Loucy (cell line): ENCODE measurements at regions not wholly inside any gene's neighbourhood (a gene's known extent, or its start where the extent isn't known, plus 50 kb on each side); places are given as distances from the start of the nearest gene placed in this dataset.
"Not testable (repeated sequence)": the region's sequence is repeated elsewhere in the genome, so short reads cannot be mapped to it uniquely, and the experiment has no call there.

ENCODE experiments used
- H2AFZ ChIP-seq: fragments of 200-600 bp; sonication (generic); 2 replicates; pipeline ENCODE4 v1.6.0; 2016; ENCODE audit warnings: antibody characterized with exemption, mild to moderate bottlenecking, low read length, moderate library complexity
- H3F3A ChIP-seq: fragments of 200-600 bp; 2 replicates; pipeline ENCODE4 v1.6.0; 2016; ENCODE audit warnings: antibody characterized with exemption, low read depth, mild to moderate bottlenecking
- H3K27me3 ChIP-seq: fragments of 200-600 bp; sonication (generic); 2 replicates; pipeline ENCODE4 v1.6.1; 2014; ENCODE audit warnings: low read length, mild to moderate bottlenecking; ENCODE audit not compliant: insufficient read depth, poor library complexity, severe bottlenecking
- H3K36me3 ChIP-seq: fragments of 200-600 bp; sonication (generic); 2 replicates; pipeline ENCODE4 v1.6.1; 2016; ENCODE audit warnings: low read length; ENCODE audit not compliant: insufficient read depth
- H3K4me1 ChIP-seq: fragments of 200-600 bp; sonication (generic); 2 replicates; pipeline ENCODE4 v1.5.1; 2014; ENCODE audit warnings: low read length, mild to moderate bottlenecking; ENCODE audit not compliant: insufficient read depth, poor library complexity, severe bottlenecking
- H3K4me2 ChIP-seq: fragments of 200-600 bp; sonication (generic); 2 replicates; pipeline ENCODE4 v1.6.0; 2014; ENCODE audit warnings: antibody characterized with exemption, low read length, low read depth, mild to moderate bottlenecking; ENCODE audit not compliant: poor library complexity, severe bottlenecking
- H3K4me3 ChIP-seq: fragments of 200-600 bp; sonication (generic); 2 replicates; pipeline ENCODE4 v1.5.1; 2014; ENCODE audit warnings: low read length, mild to moderate bottlenecking, mixed read lengths; ENCODE audit not compliant: poor library complexity, severe bottlenecking
- H3K79me2 ChIP-seq: fragments of 200-600 bp; sonication (generic); 2 replicates; pipeline ENCODE4 v1.6.1; 2014; ENCODE audit warnings: low read length; ENCODE audit not compliant: insufficient read depth
- H3K9ac ChIP-seq: fragments of 200-600 bp; sonication (generic); 2 replicates; pipeline ENCODE4 v1.6.0; 2014; ENCODE audit warnings: mild to moderate bottlenecking, low read depth, low read length, moderate library complexity; ENCODE audit not compliant: poor library complexity, severe bottlenecking
- H3K9me2 ChIP-seq: fragments of 200-600 bp; sonication (generic); replicated peaks from 2 replicates; pipeline ENCODE4 v1.6.1; 2016; ENCODE audit warnings: low read depth, low read length, mixed read lengths
- H3K9me3 ChIP-seq: fragments of 200-600 bp; sonication (generic); 2 replicates; pipeline ENCODE4 v1.6.1; 2014; ENCODE audit warnings: mild to moderate bottlenecking, antibody characterized with exemption, low read length, low read depth; ENCODE audit not compliant: insufficient read depth
- H4K20me1 ChIP-seq: fragments of 200-600 bp; sonication (generic); 2 replicates; pipeline ENCODE4 v1.6.0; 2014; ENCODE audit warnings: antibody characterized with exemption, low read length, mild to moderate bottlenecking; ENCODE audit not compliant: insufficient read depth, poor library complexity, severe bottlenecking
- CTCF ChIP-seq: fragments of 200-600 bp; sonication (generic); conservative IDR thresholded peaks from 2 replicates; pipeline ENCODE4 v1.5.1; 2014; ENCODE audit warnings: mild to moderate bottlenecking, antibody characterized with exemption, low read length
- EZH2phosphoT487 ChIP-seq: fragments of 200-600 bp; IDR thresholded peaks from 2 replicates; pipeline ENCODE4 v1.6.1; 2018; ENCODE audit warnings: antibody characterized with exemption, mild to moderate bottlenecking, moderate library complexity, borderline replicate concordance

- TF ChIP-seq EZH2phosphoT487 (no peak), CTCF (no peak)
- no peaks in the 10 kb centered on the region for H3K27me3 ChIP-seq
- H3F3A ChIP-seq = no peaks in the 10 kb centered on the region
- H4K20me1 ChIP-seq = no peaks in the 10 kb centered on the region
- no peak overlapping the region for H3K4me3 ChIP-seq
- H3K79me2 ChIP-seq = no peaks in the 10 kb centered on the region
- no peaks in the 10 kb centered on the region for H3K4me1 ChIP-seq
- no peak overlapping the region for H3K4me2 ChIP-seq
- no peaks in the 10 kb centered on the region for H3K36me3 ChIP-seq
- no peaks in the 10 kb centered on the region for H3K9me3 ChIP-seq
- H3K9ac ChIP-seq = no peak overlapping the region
- H2AFZ ChIP-seq = no peak overlapping the region
- H3K9me2 ChIP-seq = no peaks in the 10 kb centered on the region
Measured at GRCh38 chr12:87405918-87406317, 623.3 kb downstream of the C12orf50 start.

- not testable (repeated sequence) for H3K36me3 ChIP-seq, H2AFZ ChIP-seq, H3K9me2 ChIP-seq, H3K4me1 ChIP-seq, H3K4me2 ChIP-seq, H3K4me3 ChIP-seq, H3K27me3 ChIP-seq, H3F3A ChIP-seq, H4K20me1 ChIP-seq, H3K79me2 ChIP-seq, H3K9me3 ChIP-seq, H3K9ac ChIP-seq
Measured at GRCh38 chr12:87394168-87394567, 635.0 kb downstream of the C12orf50 start.

GRCh38 chr12:87388376-87388775, 640.8 kb downstream of the C12orf50 start:
- H3K27me3 ChIP-seq = no peaks in the 10 kb centered on the region
- no peak overlapping the region for H2AFZ ChIP-seq
- no peaks in the 10 kb centered on the region for H3K36me3 ChIP-seq
- H3K4me3 ChIP-seq = no peak overlapping the region
- no peak overlapping the region for H3K4me2 ChIP-seq
- H3K4me1 ChIP-seq = no peaks in the 10 kb centered on the region
- no peaks in the 10 kb centered on the region for H3K9me2 ChIP-seq
- H3K9me3 ChIP-seq = no peaks in the 10 kb centered on the region
- no peaks in the 10 kb centered on the region for H4K20me1 ChIP-seq
- TF ChIP-seq CTCF (no peak), EZH2phosphoT487 (no peak)
- no peak overlapping the region for H3K9ac ChIP-seq
- no peaks in the 10 kb centered on the region for H3F3A ChIP-seq
- H3K79me2 ChIP-seq = no peaks in the 10 kb centered on the region

GRCh38 chr12:87385322-87385721, 643.9 kb downstream of the C12orf50 start:
- Histone ChIP-seq H3K9ac (no peak overlapping the region), H3K4me2 (no peak overlapping the region), H3F3A (no peaks in the 10 kb centered on the region), H3K4me3 (no peak overlapping the region), H3K4me1 (no peaks in the 10 kb centered on the region), H3K9me2 (no peaks in the 10 kb centered on the region), H3K27me3 (no peaks in the 10 kb centered on the region), H3K79me2 (no peaks in the 10 kb centered on the region), H4K20me1 (no peaks in the 10 kb centered on the region), H3K9me3 (no peaks in the 10 kb centered on the region), H3K36me3 (no peaks in the 10 kb centered on the region), H2AFZ (no peak overlapping the region)
- TF ChIP-seq EZH2phosphoT487 = no peak
- TF ChIP-seq CTCF = no peak
